DMS79 treated with DMSO at 0.1 percent for 48 hours (cell line): ENCODE measurements at regions not wholly inside any gene's neighbourhood (a gene's known extent, or its start where the extent isn't known, plus 50 kb on each side); places are given as distances from the start of the nearest gene placed in this dataset.

Source experiments
- DNase-seq: peaks from one replicate; lab custom pipeline; 2025; lab: John Stamatoyannopoulos, UW

GRCh38 chr10:107715565-107715964, 551.1 kb upstream of the SORCS1 start:
- no peak for DNase-seq

- DNase-seq, result no peak
These were observed 544.5 kb upstream of the SORCS1 start for GRCh38 chr10:107708981-107709380.

- DNase-seq, result no peak
These were observed 541.7 kb upstream of the SORCS1 start for GRCh38 chr10:107706096-107706725.

- DNase-seq, result no peak
These were observed 537.4 kb upstream of the SORCS1 start for GRCh38 chr10:107701943-107702342.

GRCh38 chr10:107692072-107692471, 527.6 kb upstream of the SORCS1 start:
- no peak for DNase-seq

GRCh38 chr10:107689323-107689722, 524.8 kb upstream of the SORCS1 start:
- DNase-seq, result no peak

GRCh38 chr10:107687701-107688100, 523.2 kb upstream of the SORCS1 start:
- DNase-seq, result no peak

GRCh38 chr10:107686095-107686494, 521.6 kb upstream of the SORCS1 start:
- DNase-seq, result no peak

GRCh38 chr10:107671960-107672359, 507.5 kb upstream of the SORCS1 start:
- no peak for DNase-seq

- no peak for DNase-seq
These were observed 501.7 kb upstream of the SORCS1 start for GRCh38 chr10:107666214-107666613.

- no peak for DNase-seq
These were observed 501.0 kb upstream of the SORCS1 start for GRCh38 chr10:107665459-107665858.

- DNase-seq, result no peak
These were observed 493.3 kb upstream of the SORCS1 start for GRCh38 chr10:107657851-107658250.

GRCh38 chr10:107656932-107657331, 492.4 kb upstream of the SORCS1 start:
- DNase-seq, result no peak

- no peak for DNase-seq
These were observed 489.4 kb upstream of the SORCS1 start for GRCh38 chr10:107653832-107654287.

- no peak for DNase-seq
These were observed 486.4 kb upstream of the SORCS1 start for GRCh38 chr10:107650939-107651338.

GRCh38 chr10:107649249-107649648, 484.7 kb upstream of the SORCS1 start:
- DNase-seq, result no peak

GRCh38 chr10:107647462-107647861, 483.0 kb upstream of the SORCS1 start:
- DNase-seq, result no peak

GRCh38 chr10:107631876-107632275, 467.4 kb upstream of the SORCS1 start:
- no peak for DNase-seq

GRCh38 chr10:107626862-107627261, 462.4 kb upstream of the SORCS1 start:
- no peak for DNase-seq

GRCh38 chr10:107623292-107623691, 458.8 kb upstream of the SORCS1 start:
- no peak for DNase-seq

- no peak for DNase-seq
These were observed 454.6 kb upstream of the SORCS1 start for GRCh38 chr10:107619139-107619538.

GRCh38 chr10:107618504-107618994, 454.0 kb upstream of the SORCS1 start:
- no peak for DNase-seq

- DNase-seq, result no peak
These were observed 452.2 kb upstream of the SORCS1 start for GRCh38 chr10:107616463-107617410.
